Stimulated activated memory B cell treated with anti-CD40 and anti-IgM and Interleukin-4, amounts not matched to agents 10 μg/mL and 1 μg/mL and 100 μg/mL, for 72 hours (primary cell): ENCODE measurements at regions not wholly inside any gene's neighbourhood (a gene's known extent, or its start where the extent isn't known, plus 50 kb on each side); places are given as distances from the start of the nearest gene placed in this dataset.
"Not testable (repeated sequence)": the region's sequence is repeated elsewhere in the genome, so short reads cannot be mapped to it uniquely, and the experiment has no call there.

ENCODE experiments used
- ATAC-seq: fragments of 150-1000 bp; cut with Tn5 transposase; 2 replicates; pipeline ENCODE4 v1.10.0; 2021
- H3K27ac Mint-ChIP-seq: one replicate; pipeline ENCODE4 v1.8.0; 2022; ENCODE audit warnings: mild to moderate bottlenecking, mixed read lengths
- H3K27me3 Mint-ChIP-seq: one replicate; pipeline ENCODE4 v1.8.0; 2022; ENCODE audit warnings: mixed read lengths
- H3K36me3 Mint-ChIP-seq: one replicate; pipeline ENCODE4 v1.8.0; 2022; ENCODE audit warnings: mixed read lengths
- H3K4me1 Mint-ChIP-seq: one replicate; pipeline ENCODE4 v1.8.0; 2022; ENCODE audit warnings: mixed read lengths
- H3K4me3 Mint-ChIP-seq: one replicate; pipeline ENCODE4 v1.8.0; 2022; ENCODE audit warnings: mild to moderate bottlenecking, moderate library complexity, mixed read lengths
- H3K9me3 Mint-ChIP-seq: one replicate; pipeline ENCODE4 v1.8.0; 2022; ENCODE audit warnings: mixed read lengths

DNA sequence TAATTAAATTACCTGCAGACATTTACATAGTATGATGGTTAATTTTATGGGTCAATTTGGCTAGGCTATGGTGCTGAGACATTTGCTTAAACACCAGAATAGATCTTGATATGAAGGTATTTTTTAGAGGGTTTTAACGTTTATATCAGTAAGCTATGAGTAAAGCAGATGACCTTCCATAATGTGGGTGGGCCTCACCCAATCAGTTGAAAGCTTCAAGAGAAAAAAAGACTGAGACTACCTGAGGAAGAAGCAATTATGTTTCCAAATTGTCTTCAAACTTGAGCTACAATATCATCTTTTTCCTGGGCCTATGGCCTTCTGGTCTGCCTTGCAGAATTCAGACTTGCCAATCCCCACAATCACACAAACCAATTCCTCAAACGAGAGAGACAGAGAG is 498.8 kb upstream of the API5 start:
- H3K27ac Mint-ChIP-seq: no peak overlapping the region
- H3K27me3 Mint-ChIP-seq: no peaks in the 10 kb centered on the region
- ATAC-seq: no peak
- H3K4me3 Mint-ChIP-seq: no peak overlapping the region
- peaks cover 4% of the 10 kb centered on the region for H3K9me3 Mint-ChIP-seq
- no peaks in the 10 kb centered on the region for H3K36me3 Mint-ChIP-seq
- H3K4me1 Mint-ChIP-seq: no peaks in the 10 kb centered on the region

DNA sequence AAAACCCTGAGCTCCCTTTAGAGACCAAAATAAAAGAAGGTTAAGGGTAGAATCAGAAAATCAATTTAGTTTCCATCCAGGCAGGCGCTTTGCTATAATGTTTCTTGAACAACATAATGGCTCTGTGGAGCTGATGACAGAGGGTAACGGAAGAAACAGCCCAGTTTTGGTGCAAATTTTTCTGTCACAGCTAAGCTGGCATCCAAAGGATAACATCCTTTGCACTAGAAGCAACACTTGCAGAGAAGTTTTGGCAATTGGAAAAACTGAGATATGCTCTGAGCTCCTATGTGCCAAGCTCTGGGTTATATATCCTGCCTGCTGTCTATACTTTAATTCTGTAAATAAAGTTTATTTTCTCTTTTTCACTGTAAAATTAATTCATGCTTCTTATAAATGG is 495.3 kb upstream of the API5 start:
- Mint-ChIP-seq H3K4me3 (no peak overlapping the region), H3K27ac (no peak overlapping the region), H3K27me3 (no peaks in the 10 kb centered on the region), H3K9me3 (peaks cover 2% of the 10 kb centered on the region), H3K4me1 (no peaks in the 10 kb centered on the region), H3K36me3 (no peaks in the 10 kb centered on the region)
- no peak for ATAC-seq

DNA sequence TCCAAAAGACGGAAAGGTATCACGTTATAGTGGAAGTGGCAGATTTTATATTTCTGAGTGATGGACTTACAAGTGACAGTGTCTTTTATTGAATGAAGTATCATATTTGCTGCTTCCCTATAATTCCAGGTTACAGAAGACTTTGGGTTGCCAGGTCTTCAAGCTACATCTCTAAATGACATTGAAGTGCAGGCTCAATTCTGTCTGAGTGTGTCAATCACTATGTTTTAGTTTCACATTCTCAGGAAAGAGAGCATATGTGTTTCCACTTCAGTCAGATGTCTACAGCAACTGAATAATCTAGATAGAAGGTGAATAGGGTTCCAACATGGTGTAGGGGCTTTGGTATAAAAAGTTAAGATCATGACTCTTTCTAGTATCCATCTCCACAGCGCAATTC is 492.7 kb upstream of the API5 start:
- no peaks in the 10 kb centered on the region for H3K36me3 Mint-ChIP-seq
- ATAC-seq: no peak
- no peaks in the 10 kb centered on the region for H3K4me1 Mint-ChIP-seq
- H3K9me3 Mint-ChIP-seq: no peaks in the 10 kb centered on the region
- no peak overlapping the region for H3K4me3 Mint-ChIP-seq
- H3K27me3 Mint-ChIP-seq: no peaks in the 10 kb centered on the region
- H3K27ac Mint-ChIP-seq: no peak overlapping the region

DNA sequence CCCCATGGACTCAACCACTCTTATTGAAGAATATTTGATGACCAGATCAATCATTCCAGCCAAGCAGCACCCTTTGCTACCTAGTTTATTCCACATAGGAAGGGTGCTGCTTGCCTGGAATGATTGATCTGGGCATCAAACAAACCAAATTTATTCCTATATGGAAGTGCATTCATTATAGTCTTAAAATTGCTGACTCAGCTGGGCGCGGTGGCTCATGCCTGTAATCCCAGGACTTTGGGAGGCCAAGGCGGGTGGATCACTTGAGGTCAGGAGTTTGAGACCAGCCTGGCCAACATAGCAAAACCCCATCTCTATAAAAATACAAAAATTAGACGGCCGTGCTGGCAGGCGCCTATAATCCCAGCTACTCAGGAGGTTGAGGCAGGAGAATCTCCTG is 489.6 kb upstream of the API5 start:
- H3K4me1 Mint-ChIP-seq, H3K36me3 Mint-ChIP-seq, H3K4me3 Mint-ChIP-seq, ATAC-seq, H3K27ac Mint-ChIP-seq, H3K9me3 Mint-ChIP-seq, H3K27me3 Mint-ChIP-seq: not testable (repeated sequence)

DNA sequence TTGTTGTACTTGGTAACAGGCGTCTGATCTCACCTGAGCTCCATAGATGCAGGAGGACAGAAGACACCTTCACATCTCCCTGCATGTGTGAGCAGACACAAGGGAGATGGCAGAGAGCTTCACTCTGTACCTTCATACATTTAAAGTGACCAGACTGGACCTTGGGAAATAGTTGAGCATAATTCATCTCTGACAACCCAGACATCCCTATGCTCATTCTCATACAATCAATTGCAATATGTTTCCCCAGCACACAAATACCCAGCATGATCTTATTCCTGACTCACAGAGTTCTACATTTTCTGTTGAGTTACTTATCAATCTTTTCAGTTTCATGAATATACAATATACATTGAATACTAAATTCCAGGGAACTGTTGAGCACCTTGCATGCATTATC is 488.2 kb upstream of the API5 start:
- no peak overlapping the region for H3K4me3 Mint-ChIP-seq
- H3K9me3 Mint-ChIP-seq: no peaks in the 10 kb centered on the region
- no peaks in the 10 kb centered on the region for H3K27me3 Mint-ChIP-seq
- no peaks in the 10 kb centered on the region for H3K36me3 Mint-ChIP-seq
- no peak overlapping the region for H3K27ac Mint-ChIP-seq
- no peaks in the 10 kb centered on the region for H3K4me1 Mint-ChIP-seq
- no peak for ATAC-seq

DNA sequence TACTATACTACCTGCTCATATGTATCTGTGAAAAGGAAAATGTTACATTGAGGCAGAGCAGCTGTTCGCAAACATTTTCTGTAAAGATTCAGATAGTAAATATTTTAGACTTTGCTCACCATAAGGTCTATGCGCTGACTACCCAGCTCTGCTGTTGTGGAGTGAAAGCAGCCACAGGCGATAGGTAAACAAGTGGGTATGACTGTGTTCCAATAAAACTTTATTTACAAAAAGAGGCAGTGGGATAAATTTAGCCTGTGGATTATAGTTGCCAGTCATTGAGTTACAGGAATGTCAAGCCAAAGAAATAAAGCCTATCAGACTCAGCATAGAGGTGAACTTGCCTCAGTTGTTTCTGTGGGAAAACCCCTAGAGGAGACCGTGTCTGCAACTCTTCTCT is 487.7 kb upstream of the API5 start:
- H3K27me3 Mint-ChIP-seq: no peaks in the 10 kb centered on the region
- H3K9me3 Mint-ChIP-seq: no peaks in the 10 kb centered on the region
- H3K4me3 Mint-ChIP-seq: no peak overlapping the region
- no peaks in the 10 kb centered on the region for H3K36me3 Mint-ChIP-seq
- no peaks in the 10 kb centered on the region for H3K4me1 Mint-ChIP-seq
- no peak for ATAC-seq
- no peak overlapping the region for H3K27ac Mint-ChIP-seq

DNA sequence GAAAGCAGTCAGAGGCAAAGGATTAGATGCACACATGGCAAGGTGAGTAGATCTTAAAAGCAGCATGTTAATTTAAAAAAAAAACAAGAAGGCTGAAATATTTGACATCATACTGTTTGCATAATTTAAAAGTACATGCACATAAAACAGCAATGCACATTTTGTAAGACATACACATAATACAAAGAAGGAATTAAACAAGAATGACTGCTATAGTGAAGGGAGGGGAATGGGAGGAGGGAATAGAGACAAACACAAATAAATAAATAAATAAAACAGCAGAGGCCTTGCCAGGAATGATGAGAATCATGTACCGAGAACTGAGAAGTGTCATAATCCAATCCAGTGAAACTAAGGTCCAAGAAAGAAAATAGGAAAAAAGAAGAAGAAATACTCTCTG is 486.2 kb upstream of the API5 start:
- Mint-ChIP-seq H3K4me1 (no peaks in the 10 kb centered on the region), H3K4me3 (no peak overlapping the region), H3K9me3 (no peaks in the 10 kb centered on the region), H3K27me3 (no peaks in the 10 kb centered on the region), H3K36me3 (no peaks in the 10 kb centered on the region), H3K27ac (no peak overlapping the region)
- no peak for ATAC-seq

DNA sequence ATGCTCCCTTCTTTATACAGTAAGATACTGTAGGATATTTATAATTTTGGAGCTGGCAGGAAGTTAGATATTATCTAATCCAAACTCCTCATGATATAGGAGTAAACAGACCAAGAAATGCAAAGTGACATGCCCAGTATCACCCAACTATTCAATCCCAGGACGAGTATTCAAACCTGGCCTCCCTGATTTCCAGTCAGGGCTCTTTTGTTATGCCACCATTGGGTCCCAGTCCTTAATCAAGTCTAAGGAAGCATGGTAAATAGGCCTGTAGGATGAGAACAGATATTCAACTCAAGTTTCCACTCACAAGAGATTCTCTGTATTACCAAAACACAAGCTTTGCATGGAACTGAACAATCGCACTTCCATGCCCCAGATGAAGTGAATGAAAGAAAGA is 484.0 kb upstream of the API5 start:
- no peak overlapping the region for H3K4me3 Mint-ChIP-seq
- no peaks in the 10 kb centered on the region for H3K36me3 Mint-ChIP-seq
- no peak for ATAC-seq
- no peaks in the 10 kb centered on the region for H3K27me3 Mint-ChIP-seq
- H3K27ac Mint-ChIP-seq: no peak overlapping the region
- no peaks in the 10 kb centered on the region for H3K9me3 Mint-ChIP-seq
- no peaks in the 10 kb centered on the region for H3K4me1 Mint-ChIP-seq

DNA sequence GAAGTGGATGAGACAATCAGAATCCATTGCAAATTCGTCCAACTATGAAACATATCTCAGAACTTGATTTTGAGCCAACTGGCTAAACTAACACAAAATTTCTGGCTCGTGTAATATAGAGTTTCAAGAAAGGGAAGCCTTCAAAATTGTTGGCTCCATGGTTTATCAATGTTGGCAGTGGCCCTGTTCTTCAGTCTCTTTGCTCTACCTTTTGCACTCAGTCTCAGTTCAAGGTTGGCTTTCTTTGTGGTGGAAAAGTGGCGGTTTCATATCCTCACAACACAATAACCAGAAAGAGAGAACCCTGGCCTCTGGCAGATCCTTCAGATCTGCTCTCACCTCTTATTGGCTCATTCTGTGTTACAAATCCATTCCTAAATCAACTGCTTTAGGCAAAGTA is 473.8 kb upstream of the API5 start:
- no peak overlapping the region for H3K27ac Mint-ChIP-seq
- no peak overlapping the region for H3K4me3 Mint-ChIP-seq
- no peaks in the 10 kb centered on the region for H3K4me1 Mint-ChIP-seq
- peaks cover 7% of the 10 kb centered on the region for H3K9me3 Mint-ChIP-seq
- H3K27me3 Mint-ChIP-seq: no peaks in the 10 kb centered on the region
- no peaks in the 10 kb centered on the region for H3K36me3 Mint-ChIP-seq
- ATAC-seq: no peak

DNA sequence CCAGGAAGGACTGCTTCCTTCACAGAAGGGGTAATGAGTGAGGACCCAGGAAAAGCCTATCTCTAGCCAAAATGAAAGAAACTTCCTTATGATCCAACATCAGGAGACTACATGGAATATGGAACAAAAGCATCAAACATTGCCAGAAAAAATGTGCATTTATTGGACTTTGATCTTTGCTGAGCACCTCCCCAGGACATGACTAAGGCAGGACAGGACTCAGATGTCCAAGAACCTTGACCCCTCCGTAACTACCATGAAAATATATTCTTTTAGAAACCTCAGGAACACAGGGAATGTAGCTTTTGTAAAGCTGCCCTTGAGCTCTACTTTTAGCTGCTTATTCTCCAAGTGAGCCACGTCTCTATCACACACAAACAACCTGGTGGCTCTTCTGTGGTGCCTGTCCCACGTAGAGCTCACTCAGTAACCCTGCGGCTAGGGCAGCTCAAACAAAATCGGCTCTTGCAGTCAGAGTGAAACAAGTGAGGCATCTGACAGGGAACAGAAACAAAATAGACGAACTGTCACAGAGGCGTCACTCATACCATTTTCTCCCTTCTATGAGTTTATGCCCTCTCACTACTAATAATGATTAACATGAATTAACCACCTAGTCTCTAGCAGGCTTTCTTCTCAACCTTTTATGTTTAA is 471.5 kb upstream of the API5 start:
- Mint-ChIP-seq H3K27me3 (no peaks in the 10 kb centered on the region), H3K9me3 (peaks cover 7% of the 10 kb centered on the region), H3K4me3 (no peak overlapping the region), H3K27ac (no peak overlapping the region), H3K36me3 (no peaks in the 10 kb centered on the region), H3K4me1 (no peaks in the 10 kb centered on the region)
- ATAC-seq: no peak

DNA sequence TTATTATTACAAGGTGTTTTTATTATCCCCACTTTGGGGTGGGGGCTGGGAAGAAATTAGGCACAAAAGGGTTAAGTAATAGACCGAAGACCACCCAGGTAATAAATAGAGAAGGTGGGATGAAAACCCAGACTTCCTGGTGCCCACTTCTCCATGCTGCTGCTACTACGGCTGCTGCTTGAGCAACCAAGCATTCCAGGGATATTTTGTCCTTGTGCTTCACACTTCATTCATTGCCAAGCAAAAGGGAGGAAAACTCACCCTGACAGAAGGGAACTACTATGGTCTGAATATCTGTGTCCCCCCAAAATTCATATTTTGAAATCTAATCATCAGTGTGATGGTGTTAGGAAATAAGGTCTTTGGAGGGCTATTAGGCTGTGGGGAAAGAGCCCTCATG is 470.9 kb upstream of the API5 start:
- no peaks in the 10 kb centered on the region for H3K36me3 Mint-ChIP-seq
- no peaks in the 10 kb centered on the region for H3K27me3 Mint-ChIP-seq
- ATAC-seq: no peak
- H3K4me1 Mint-ChIP-seq: no peaks in the 10 kb centered on the region
- H3K9me3 Mint-ChIP-seq: peaks cover 6% of the 10 kb centered on the region
- H3K4me3 Mint-ChIP-seq: no peak overlapping the region
- no peak overlapping the region for H3K27ac Mint-ChIP-seq

DNA sequence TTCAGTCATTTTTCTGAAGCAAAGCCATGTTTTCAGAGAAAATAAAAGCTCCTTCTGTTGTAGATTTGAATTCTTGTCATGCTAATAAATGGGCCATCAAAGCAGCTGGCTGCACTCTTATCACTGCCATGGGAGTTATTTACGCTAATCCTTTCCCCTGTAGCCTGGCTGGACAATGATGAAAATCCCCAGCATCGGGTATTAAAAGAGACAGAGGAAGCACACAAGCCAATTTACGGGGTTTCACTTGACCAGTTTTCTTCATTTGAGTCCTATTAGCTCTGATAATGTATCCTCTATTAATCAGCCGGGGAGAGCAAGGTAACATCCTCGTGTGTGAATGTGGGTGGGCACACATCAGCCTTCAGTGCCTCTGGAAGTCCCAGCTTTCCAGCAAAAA is 470.2 kb upstream of the API5 start:
- Mint-ChIP-seq H3K27me3 (no peaks in the 10 kb centered on the region), H3K36me3 (no peaks in the 10 kb centered on the region), H3K27ac (no peak overlapping the region), H3K9me3 (peaks cover 4% of the 10 kb centered on the region), H3K4me1 (no peaks in the 10 kb centered on the region), H3K4me3 (no peak overlapping the region)
- ATAC-seq: no peak

DNA sequence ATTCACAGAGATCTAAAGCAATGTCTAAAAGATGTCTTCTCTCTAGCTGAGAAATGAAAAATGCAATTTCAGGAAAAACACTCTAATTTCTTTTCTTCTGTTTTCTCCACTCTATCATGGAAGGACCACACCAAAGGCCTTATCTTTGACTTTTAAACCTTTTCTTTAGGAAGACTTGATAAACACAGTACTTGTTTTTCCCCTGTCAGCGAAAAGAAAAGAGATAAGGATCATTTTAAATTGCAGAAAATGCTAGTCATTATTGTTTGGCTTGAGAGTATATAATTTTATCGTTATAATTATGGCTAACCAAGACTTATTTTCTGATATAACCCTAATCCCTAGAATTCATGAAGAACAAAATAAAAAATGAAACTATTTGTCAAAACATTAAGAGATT is 462.4 kb upstream of the API5 start:
- Mint-ChIP-seq H3K27ac (no peak overlapping the region), H3K9me3 (peaks cover 6% of the 10 kb centered on the region), H3K27me3 (no peaks in the 10 kb centered on the region), H3K4me1 (no peaks in the 10 kb centered on the region), H3K36me3 (no peaks in the 10 kb centered on the region), H3K4me3 (no peak overlapping the region)
- ATAC-seq: no peak

DNA sequence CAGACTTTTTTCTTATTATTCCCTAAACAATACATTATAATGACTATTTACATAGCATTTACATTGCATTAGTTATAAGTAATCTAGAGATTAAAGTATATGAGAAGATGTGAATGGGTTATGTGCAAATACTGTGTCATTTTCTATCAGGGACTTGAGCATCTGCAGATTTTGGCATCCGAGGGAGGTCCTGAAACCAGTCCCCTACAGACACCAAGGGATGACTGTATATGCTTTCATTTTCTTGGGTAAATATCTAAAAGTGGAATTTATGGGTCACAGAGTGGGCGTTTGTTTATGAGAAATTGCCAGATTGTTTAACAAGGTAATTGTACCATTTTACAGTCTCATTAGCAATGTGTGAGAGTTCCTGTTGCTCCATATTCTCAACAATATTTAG is 454.5 kb upstream of the API5 start:
- Mint-ChIP-seq H3K27ac (no peak overlapping the region), H3K36me3 (no peaks in the 10 kb centered on the region)
- no peak for ATAC-seq

DNA sequence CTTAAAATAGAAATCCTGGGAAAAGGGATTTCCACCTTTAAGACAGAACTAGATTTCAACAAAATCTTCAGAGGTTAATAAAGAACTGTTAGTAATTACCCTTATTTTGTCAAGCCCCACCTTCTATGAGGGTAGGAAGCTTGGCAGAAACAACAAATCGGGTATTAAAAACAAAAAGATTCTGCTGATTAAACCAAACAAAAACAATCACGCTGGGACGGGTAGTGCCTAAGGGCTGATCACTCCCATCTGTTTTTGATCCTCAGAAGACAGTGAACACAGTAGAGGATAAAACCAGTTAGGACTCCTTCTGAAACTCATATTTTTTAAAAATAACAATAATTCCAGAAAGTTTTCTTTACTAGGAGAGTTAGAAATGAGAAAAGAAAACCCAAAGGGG is 441.3 kb upstream of the API5 start:
- no peak overlapping the region for H3K4me3 Mint-ChIP-seq
- H3K9me3 Mint-ChIP-seq: peaks cover 9% of the 10 kb centered on the region
- H3K36me3 Mint-ChIP-seq: no peaks in the 10 kb centered on the region
- no peak for ATAC-seq
- H3K4me1 Mint-ChIP-seq: no peaks in the 10 kb centered on the region
- H3K27me3 Mint-ChIP-seq: no peaks in the 10 kb centered on the region
- no peak overlapping the region for H3K27ac Mint-ChIP-seq

More for the DNA sequence above, 454.5 kb upstream of the API5 start:
- H3K4me1 Mint-ChIP-seq: no peaks in the 10 kb centered on the region
- no peak overlapping the region for H3K4me3 Mint-ChIP-seq
- peaks cover 8% of the 10 kb centered on the region for H3K9me3 Mint-ChIP-seq
- H3K27me3 Mint-ChIP-seq: no peaks in the 10 kb centered on the region

DNA sequence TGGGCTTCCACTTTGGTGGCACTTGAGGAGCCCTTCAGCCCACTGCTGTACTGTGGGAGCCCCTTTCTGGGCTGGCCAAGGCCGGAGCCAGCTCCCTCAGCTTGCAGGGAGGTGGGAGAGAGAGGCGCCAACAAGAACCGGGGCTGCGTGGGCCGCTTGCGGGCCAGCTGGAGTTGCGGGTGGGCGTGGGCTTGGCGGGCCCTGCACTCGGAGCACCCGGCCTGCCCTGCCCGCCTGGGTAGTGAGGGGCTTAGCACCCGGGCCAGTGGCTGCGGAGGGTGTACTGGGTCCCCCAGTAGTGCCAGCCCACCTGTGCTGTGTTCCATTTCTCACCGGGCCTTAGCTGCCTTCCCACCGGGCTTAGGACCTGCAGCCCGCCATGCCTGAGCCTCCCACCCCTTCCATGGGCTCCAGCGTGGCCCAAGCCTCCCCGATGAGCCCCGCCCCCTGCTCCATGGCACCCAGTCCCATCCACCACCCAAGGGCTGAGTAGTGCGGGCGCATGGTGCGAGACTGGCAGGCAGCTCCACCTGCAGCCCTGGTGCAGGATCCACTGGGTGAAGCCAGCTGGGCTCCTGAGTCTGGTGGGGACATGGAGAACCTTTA is 437.9 kb upstream of the API5 start:
- not testable (repeated sequence) for H3K27ac Mint-ChIP-seq, H3K9me3 Mint-ChIP-seq, H3K27me3 Mint-ChIP-seq, ATAC-seq, H3K4me3 Mint-ChIP-seq, H3K4me1 Mint-ChIP-seq, H3K36me3 Mint-ChIP-seq

DNA sequence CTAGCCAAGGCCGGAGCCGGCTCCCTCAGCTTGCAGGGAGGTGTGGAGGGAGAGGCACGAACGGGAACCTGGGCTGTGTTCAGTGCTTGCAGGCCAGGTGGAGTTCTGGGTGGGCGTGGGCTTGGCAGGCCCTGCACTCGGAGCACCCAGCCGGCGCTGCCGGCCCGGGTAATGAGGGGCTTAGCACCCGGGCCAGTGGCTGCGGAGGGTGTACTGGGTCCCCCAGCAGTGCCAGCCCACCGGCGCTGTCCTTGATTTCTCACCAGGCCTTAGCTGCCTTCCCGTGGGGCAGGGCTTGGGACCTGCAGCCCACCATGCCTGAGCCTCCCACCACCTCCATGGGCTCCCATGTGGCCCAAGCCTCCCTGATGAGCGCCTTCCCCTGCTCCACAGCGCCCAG is 430.5 kb upstream of the API5 start:
- not testable (repeated sequence) for H3K4me3 Mint-ChIP-seq, ATAC-seq, H3K27me3 Mint-ChIP-seq, H3K4me1 Mint-ChIP-seq, H3K9me3 Mint-ChIP-seq, H3K27ac Mint-ChIP-seq, H3K36me3 Mint-ChIP-seq
